HG03097 (cell line): ENCODE measurements at regions not wholly inside any gene's neighbourhood (a gene's known extent, or its start where the extent isn't known, plus 50 kb on each side); places are given as distances from the start of the nearest gene placed in this dataset.
"Not testable (repeated sequence)": the region's sequence is repeated elsewhere in the genome, so short reads cannot be mapped to it uniquely, and the experiment has no call there.

Experiments used
- ATAC-seq: cut with Tn5 transposase; IDR thresholded peaks from one replicate; pipeline ENCODE4 v1.9.1; 2021; ENCODE audit not compliant: unreplicated experiment, low FRiP score

DNA sequence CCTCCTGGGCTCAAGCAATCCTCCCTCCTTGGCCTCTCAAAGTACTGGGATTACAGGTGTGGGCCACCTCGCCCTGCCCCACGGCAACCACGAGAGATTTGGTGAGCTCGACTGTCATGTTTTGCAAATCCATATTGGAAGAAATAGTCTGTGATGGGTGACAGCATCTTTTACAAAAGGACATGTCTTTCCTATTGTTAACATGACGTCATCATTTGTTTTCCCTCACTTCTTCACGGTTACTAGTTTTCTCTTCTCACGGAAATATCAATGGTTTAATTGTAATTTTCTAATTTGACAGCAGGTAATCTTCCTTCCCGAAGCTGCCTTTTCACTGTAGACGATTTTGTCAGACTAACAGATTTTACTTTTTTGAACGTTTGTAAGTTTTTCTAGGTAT lies 110.8 kb upstream of the GREM2 start:
- no peak for ATAC-seq

DNA sequence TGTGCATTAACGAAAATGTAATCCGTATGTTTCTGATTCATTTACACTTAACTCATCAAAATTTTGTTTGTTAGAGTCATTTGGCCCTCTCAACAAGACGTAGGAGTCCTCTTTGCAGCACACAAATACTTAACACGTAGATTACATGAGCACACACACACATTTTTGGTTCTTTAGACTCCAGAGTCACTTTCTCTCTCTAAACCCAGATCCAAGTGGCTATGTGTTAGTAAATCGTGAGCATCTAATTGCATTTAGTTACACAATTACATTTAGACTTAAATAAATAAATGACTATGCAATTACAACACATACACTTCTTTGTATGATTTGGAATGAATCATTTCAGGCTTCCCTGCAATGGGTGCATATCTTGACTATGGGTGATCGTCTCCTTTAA lies 109.0 kb upstream of the GREM2 start:
- ATAC-seq = no peak

DNA sequence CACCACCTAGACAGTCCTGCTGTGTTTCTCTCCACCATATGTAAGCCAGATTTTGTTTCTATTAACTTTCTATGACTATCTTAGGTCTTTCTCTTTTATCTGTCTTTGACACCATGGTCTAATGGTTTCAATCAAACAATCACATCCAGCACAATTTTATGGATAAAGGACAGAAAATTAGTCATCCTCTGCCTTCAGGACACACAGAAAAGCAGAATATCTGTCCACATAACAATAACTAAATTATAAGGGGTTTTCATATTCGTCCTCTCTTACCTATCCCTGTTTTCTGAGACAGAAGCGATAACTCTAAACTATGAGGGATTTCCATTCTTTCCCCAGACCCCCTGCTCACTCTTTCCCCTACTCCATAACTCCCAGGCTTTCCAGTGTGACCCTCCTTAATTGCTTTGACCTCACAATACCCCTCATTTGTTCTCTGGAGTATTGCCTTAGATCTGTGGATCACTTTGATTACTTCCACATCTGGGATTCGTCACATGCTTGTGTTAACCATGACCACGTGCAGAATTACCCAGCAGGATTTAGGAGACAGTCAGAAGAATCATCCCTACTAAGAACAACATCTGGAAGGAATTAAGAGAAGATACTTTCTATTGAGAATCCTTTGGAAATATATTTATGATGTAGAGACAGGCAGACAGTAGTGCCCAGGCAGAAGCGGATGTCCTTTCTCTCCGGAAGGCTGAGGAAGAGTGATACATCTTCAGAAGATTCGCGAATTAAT lies 108.2 kb upstream of the GREM2 start:
- no peak for ATAC-seq

DNA sequence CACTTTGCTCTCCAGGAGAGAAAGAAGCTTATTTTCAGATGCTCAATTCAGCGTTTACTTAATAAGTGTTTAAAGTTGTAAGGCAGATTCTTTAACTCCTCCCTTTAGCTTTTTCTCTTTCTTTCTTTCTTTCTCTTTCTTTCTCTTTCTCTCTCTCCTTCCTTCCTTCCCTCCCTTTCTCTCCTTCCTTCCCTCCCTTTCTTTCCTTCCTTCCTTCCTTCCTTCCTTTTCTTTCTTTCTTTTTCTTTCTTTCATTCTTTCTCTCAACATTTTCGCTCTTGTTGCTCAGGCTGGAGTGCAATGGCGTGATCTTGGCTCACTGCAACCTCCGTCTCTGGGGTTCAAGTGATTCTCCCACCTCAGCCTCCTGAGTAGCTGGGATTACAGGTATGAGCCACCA lies 104.6 kb upstream of the GREM2 start:
- not testable (repeated sequence) for ATAC-seq

DNA sequence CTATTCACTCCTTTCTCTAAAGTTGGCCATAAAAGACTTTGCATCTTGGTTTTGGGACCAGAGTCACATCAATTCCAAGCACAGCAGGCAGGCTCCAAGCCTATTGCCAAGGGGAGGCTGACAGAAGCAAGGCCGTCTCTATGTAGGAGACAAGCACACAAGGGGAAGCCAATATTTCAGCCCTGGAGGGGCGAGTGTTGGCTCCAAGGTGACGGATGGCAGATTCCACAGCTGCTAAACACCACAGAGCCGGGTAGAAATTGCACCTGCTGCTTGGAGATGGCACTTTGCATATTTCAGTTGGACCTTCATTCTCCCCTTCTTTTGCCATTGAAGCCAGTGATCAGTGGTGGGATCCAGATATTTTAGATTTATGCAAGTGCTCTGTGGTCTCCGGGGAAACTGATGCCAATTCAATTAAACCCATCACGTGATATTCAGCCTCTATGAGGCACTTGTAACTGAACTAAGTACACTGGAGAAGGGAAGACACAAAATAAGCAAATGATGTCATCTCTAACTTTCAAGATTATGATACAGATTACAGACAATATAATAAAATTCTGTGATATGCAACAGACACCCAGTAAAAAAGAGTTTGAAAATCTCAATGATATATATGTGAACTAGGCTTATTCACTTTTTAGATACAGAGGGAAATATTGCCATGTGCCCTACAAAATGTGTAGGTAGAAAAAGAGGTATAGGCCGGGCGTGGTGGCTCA lies 102.8 kb upstream of the GREM2 start:
- no peak for ATAC-seq

DNA sequence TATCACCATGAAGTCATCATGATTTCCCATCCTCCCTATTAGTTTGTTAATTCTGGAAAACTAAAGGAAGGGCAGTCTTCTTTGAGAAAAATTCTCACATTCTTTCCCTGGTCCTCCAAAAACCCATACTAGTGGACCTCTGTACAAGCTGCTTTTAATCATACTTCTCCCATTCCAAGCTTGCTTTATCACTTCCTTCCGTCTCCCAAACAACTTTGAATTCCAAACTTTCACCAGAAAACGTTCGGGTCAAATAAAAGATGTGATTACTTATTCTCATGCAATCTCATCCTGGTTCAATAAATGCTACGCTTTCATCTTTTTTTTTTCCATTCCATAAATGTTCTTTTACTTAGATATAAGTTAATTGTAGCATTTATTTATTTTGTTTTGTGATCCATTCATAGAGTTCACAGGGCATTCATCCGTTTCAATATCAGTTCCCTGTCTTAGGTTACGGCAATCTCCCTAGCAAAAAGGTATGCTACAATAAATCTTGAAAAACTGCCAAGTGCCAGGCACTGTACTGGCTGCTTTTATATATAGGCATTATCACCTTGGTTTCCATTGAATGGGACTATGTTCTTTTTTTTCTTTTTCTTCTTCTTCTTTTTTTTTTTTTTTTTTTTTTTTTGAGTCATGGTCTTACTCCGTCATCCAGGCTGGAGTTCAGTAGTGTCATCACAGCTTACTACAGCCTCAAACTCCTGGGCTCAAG lies 100.2 kb upstream of the GREM2 start:
- ATAC-seq = no peak

DNA sequence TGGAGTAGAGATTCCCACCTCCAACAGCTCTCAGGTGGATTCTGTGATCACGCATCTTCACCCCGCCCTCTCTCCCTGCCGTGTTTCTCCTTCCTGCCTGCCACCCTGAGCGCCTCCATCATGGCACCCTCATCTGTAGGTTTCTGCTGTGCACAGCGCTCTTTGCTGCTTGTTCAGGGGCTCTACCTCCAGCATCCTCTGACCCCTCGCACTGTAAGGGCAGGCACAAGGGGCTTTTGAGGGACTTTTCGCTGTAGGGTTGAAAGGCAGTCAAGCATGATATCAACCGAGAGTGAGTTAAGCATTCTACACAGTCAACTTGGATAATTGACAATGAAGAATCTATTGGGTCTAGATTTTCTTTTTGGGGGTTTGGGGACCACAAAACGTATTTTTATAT lies 99.1 kb upstream of the GREM2 start:
- no peak for ATAC-seq

DNA sequence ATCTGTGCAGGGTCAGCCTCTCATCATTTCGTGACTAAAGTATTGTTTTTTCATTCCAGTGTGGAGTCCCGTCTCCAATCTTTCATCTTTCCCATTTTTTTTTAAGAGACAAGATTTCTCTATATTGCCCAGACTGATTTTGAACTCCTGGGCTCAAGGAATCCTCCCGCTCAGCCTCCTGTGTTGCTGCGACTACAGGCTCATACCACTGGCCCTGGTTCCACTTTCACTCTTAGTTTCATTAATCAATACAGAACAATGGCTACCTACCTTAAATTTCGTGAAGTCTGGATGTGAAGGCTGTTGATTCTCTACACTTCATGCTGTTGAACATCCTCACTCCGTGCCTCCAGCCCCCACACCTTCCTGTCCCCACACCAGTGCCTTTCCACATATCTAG lies 97.7 kb upstream of the GREM2 start:
- no peak for ATAC-seq

DNA sequence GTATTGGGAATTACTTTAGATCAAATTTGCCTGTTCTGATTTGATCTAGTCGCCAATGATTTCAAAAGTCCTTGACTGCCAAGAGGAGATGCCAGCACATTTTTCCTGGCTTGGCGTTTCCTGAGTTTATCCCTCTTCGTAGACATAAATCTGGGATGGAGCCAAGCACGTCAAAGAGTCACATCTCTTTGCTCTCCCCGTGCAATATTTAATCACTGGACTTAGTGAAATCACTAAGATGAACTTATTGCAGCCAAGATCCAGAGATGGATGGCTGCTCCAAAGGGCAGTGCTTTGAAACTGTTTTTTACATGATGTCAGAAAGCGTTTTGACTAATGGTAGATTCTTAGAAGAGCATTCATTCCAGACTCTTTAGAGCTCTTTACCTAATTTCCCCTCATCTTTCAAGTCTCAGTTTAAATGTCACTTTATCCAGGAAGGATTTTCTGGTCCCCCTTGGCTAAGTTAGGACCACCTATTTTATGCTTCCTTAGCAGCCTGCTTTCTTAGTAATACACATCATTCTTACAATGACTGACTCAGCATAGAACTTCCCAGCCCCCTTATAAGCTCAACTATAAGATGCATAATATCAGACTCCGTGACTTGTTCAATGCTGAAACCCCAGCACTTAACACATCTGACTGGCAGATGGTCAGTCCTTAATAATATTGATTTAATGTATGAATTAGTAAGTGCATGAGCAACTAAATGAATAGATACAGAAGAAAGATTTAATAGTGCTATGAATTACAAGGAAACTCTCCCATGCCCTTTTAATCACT lies 94.4 kb upstream of the GREM2 start:
- ATAC-seq = no peak

DNA sequence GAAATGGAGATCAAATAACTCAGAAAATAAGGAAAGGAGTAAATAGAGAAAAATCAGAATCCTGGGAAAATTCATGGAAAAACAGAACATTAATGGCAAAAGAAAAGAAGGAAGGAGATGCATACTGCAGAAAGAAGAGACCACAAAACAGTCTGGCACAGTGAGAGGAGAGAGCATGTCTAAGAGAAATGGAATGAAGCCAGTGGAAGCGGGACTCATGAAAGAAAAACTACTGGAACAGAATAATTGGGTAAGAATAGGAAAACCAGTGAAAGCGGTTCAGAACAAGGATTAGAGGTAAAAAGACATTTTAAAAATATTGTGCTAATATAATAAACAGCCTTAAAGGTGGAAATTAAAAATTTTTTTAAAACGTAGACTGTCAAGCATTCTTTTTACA lies 93.6 kb upstream of the GREM2 start:
- ATAC-seq = no peak

DNA sequence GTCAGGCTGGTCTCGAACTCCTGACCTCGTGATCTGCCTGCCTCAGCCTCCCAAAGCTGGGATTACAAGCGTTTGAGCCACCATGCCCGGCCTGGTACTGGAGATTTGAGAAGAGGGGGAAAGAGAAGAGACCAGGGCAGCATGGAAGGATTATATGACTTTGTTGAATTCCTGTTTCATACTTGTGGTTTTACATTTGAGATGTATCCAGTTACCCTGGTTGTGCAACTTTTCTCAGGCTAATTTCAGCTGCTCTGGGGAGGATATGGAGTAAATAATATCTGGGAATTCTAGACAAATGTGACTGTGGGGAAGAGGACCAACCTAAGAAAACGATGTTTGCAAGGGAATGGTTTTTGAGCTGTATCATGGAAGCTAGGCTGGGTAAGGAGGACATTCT lies 89.5 kb upstream of the GREM2 start:
- ATAC-seq = no peak

DNA sequence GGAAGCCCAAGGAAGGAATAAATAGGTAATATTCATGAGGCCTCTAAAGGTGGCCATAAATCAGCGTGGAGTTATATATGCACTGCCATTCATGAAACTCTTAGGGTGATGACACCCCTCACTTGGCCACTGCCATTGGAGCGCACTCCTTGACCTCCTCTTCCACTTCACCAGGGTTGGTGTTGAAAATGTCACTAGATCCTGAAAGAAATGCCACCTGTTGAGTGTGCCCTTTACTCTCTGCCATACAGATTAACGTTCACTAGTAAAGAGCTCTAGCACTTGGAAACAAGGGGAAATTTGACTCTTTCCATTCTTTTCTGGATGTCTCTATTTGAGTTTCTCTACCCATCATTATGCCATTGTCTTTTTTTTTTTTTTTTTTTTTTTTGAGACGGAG lies 83.5 kb upstream of the GREM2 start:
- no peak for ATAC-seq

DNA sequence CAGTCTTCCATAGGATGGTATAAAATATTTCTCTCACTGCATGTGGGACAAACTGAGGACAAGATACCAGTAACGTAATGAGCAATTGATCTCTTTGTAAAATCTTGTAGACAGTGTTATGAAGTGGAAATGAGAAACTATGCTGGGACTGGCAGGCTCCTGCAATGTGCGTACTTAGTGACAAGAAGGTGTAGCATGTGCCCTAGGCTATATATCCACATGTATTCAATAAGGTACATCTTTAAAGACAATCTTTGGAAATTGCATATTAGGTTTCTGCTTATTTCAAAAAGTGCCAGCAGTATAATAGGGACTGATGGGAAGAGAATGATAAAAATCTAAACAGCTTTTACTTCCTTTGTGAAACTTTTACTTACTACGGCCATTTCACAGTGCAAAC lies 81.9 kb upstream of the GREM2 start:
- ATAC-seq = no peak

DNA sequence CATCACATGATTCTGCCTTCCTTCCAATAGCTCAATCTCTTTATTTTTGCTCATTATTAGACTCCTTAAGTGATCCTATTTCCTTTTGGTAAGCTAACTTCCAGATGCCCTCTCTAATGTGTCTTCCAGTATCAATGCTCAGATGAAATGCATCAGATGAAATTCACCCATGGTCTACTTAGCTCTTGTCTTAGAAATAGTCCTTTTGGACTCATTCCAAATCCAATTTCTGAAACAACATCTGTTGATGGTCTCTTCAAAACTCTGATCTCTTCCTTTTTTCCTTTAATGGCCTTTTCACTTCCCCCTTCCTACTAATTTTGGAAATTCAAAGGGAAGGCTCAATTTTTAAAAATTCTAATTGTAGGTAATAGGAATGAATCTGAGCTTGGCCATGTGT lies 81.1 kb upstream of the GREM2 start:
- no peak for ATAC-seq

DNA sequence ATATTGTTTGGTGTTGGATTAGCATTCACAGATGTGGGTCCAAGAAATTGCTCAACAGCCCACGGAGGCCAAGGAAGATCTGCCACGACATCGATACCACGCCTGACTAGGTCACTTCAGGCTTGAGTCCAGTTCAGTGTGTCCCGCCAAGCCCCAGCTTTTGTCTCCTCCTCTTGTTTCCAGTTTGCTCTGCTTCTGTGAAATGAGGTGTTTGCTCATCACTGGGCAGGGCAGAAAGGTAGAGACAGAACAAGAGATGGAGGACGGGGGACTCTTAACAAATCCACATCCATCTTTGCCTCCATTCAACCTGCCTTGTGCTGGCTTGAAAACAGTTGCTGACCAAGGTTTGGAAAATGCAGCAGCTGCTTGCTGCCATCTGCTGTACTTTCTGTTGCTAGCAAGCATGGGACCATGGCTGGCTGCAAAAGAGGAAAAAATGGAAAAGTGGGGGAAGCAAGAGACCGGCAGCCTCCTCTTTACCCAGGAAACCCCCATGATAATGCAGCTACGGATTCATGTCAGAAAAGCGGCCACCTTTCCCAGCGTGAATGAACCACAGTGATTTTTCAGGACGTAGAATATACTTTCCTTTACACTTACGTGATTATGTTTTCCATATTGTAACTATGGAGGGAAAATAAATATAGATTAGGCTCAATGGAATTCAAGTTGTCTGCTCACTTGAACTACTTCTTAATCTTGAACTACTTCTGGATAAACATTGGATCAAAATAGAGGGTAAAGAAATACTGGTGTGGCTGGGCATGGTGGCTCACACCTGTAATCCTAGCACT lies 80.2 kb upstream of the GREM2 start:
- ATAC-seq = no peak

DNA sequence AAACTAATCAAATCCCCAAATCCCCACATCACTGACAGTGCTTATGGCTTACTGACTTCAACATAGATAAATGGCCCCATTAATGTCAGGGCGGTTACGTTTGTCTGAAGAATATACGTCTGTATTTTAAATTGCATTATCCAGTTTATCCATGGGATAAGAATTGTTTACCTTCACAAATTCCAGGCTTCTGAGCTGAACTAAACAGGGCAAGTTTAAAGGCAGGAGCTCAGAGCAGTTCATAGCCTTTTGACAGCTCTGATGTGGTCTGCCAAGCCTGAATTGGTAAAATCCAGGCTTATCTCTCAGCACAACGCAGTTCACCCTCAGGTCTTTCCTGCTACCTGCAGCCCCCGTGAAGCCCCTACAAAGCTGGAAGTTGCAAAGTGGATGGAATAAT lies 79.5 kb upstream of the GREM2 start:
- no peak for ATAC-seq

DNA sequence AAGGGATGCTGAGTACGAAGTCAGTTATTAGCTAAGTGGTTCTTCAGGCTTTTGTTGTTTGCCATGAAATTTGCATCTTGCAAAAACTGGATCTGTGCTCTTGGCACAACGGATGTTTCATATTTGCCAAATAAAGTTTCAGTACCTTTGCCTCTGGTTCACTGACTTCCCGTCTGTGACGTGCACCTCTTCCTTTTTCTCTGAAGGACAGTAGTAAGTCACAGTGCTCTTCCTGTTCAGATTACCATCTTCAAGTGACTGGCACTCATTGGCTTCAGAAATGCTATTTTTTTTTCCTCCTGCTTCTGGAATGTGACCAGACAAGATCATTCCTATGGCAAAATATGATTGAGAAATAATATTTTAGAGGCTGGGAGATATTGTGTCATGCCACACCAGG lies 75.9 kb upstream of the GREM2 start:
- ATAC-seq = peak; percentile 98

DNA sequence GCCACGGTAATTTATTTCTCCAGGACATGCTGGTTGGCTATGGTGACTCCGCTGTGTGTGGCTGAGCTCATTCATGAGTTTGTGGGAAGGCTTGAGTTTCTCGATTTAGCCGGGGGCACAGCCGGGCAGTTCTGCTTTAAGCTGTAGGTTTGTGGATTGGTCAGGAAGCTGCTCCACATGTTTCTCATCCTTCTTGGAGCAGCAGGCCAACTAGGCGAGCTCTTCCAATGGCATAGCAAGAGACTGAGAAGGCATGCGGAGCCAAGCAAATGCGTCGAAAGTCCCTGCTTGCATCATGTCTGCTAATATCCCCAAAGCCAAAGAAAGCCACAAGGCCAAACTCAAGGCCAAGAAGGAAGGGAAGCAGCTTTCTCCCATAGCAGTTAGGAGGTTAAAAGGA lies 71.6 kb upstream of the GREM2 start:
- ATAC-seq = no peak

DNA sequence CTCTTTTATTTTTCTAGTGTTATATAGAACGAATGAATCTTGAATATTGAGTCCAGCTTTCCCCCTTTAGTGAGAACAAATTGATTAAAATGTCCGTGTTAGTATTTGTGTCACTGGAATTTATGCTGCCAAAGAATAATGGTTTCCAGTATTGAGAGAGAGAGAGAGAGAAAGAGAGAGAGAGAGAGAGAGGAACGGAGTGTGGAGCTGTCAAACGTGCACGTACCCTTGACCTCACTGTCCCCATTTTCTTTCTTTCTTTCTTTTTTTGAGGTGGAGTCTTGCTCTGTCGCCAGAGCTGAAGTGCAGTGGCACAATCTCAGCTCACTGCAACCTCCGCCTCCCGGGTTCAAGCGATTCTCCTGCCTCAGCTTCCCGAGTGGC lies 70.9 kb upstream of the GREM2 start:
- ATAC-seq = no peak

DNA sequence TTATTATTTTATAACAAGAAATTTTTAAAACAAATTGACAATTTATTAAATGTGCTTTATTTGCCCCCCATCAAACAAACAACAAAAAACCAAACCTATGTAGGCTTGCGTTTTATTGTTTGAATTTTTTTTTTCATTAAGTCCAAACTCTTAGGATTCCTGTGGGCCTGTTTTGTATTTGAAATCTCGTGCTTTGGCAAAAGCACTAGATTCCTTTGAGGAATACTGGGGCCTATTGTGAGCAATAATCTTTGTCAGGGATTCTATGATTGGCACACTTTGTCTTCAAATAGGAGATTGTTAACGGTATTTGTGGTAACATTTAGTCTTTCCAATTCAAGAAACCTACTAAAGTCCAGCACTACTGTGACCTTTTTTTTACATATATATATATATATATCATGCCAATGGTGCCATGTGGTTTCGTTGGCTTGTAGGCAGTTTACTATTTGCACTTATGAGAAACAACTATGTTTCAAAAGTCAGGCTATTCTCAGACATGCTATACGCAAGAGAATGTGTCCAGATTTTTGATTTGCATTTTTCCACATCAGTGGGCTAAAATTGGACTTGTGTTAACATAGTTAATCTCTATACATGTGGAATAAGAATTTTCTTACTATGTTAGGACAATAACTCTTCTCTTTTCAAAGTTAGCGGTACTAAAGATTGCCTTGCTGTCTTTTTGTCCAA lies 70.4 kb upstream of the GREM2 start:
- no peak for ATAC-seq
